ENCODE measurements at regions not wholly inside any gene's neighbourhood (a gene's known extent, or its start where the extent isn't known, plus 50 kb on each side); places are given as distances from the start of the nearest gene placed in this dataset.

DNA sequence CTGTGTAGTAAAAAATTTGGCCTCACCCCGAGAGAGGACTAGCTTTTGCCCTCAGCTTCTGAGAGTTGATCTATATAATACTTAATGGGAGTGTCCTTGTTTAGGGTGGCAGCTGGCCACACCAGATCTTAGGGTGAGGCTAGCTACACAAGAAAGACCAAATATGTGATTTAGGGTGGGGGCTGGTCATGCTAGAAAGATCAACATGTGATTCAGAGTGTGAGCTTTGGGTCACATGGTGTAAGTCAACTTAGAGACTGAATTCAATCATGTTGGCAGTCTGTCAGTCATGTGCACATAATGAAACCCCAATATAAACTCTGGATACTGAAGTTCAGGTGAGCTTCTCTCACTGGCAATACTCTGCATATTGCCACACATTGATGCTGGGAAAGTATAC lies 120.7 kb upstream of the DAZL start:
- Mint-ChIP-seq H3K27ac (no peak overlapping the region), H3K9me3 (peaks cover 5% of the 10 kb centered on the region), H3K36me3 (ENCODE audit: low read depth) (no peaks in the 10 kb centered on the region), H3K4me1 (ENCODE audit: low read depth) (no peaks in the 10 kb centered on the region), H3K4me3 (no peak overlapping the region), H3K27me3 (no peaks in the 10 kb centered on the region)
- Histone ChIP-seq H3K27ac (ENCODE audit: low read depth in 1 of 2, low read length in 2 of 2) (no peak overlapping the region), H3K36me3 (ENCODE audit: insufficient read depth, low read length) (no peaks in the 10 kb centered on the region), H3K4me3 (ENCODE audit: low read length) (no peak overlapping the region), H3K9me3 (ENCODE audit: control insufficient read depth in 1 of 2, insufficient read depth in 1 of 2, low read length in 2 of 2) (peaks cover 0 to 13% of the 10 kb centered on the region in 2 experiments), H3K4me1 (ENCODE audit: insufficient read depth, low read length) (no peaks in the 10 kb centered on the region), H3K27me3 (ENCODE audit: control insufficient read depth in 1 of 2, insufficient read depth in 2 of 2, low read length in 2 of 2) (no peaks in the 10 kb centered on the region)
- intact Hi-C loops (cut with DNase I, micrococcal nuclease), result no loop called here
- ChIA-PET CTCF (no interaction called here), POLR2A (no interaction called here)
- TF ChIP-seq, protein P1, sequence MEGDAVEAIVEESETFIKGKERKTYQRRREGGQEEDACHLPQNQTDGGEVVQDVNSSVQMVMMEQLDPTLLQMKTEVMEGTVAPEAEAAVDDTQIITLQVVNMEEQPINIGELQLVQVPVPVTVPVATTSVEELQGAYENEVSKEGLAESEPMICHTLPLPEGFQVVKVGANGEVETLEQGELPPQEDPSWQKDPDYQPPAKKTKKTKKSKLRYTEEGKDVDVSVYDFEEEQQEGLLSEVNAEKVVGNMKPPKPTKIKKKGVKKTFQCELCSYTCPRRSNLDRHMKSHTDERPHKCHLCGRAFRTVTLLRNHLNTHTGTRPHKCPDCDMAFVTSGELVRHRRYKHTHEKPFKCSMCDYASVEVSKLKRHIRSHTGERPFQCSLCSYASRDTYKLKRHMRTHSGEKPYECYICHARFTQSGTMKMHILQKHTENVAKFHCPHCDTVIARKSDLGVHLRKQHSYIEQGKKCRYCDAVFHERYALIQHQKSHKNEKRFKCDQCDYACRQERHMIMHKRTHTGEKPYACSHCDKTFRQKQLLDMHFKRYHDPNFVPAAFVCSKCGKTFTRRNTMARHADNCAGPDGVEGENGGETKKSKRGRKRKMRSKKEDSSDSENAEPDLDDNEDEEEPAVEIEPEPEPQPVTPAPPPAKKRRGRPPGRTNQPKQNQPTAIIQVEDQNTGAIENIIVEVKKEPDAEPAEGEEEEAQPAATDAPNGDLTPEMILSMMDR (IDR thresholded peaks at IDR 0.05), result no peak
- ATAC-seq (ENCODE audit: poor library complexity) (no peak), DNase-seq (no peak)

DNA sequence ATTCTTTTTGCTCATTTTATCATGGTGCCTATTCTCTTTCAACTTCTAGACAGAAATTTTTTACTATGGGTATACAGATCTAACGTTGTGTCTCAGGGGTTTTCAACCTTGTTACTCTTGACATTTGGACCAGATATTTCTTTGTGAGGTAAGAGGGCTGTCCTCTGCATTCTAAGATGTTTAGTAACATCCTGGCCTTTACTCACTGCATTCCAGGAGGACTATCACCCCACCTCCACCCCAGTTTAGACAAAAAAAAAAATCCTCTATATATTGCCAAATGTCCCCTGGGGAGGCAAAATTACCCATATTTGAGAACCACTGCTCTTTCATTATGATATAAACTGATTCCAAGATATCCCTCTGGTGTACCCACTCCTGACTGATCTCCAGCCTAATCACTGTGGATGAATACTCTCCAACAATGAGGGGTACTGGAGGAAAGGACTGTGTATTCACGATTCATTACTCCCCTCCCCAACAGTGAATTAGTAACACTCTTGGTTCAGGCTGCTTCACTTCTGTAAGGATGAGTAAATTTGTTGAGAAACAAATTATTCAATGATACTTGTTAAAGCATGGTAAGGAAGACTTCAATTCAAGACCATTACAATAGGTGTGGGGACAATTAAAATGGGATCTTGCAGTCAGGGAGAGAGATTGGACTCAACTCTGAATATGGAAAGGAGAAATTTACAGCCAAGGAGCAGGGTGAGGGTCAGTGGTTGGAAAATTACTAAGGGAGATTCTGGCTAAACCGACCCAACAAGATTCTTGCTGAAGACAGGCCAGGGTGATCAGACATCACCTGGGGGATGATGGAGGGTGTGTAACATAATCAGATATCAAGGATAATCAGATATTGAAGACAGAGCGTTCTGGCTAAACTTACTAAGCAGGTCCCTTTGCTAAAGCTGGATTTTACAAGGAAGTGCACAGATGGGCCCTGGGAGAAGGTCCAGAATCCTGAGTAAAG lies 123.8 kb upstream of the DAZL start:
- ATAC-seq (ENCODE audit: poor library complexity), result no peak
- ChIA-PET CTCF (no interaction called here), POLR2A (no interaction called here)
- Histone ChIP-seq H3K27me3 (ENCODE audit: control insufficient read depth in 1 of 2, insufficient read depth in 2 of 2, low read length in 2 of 2) (no peaks in the 10 kb centered on the region), H3K4me1 (ENCODE audit: insufficient read depth, low read length) (no peaks in the 10 kb centered on the region), H3K27ac (ENCODE audit: low read depth in 1 of 2, low read length in 2 of 2) (no peak overlapping the region), H3K4me3 (ENCODE audit: low read length) (no peak overlapping the region), H3K9me3 (ENCODE audit: control insufficient read depth in 1 of 2, insufficient read depth in 1 of 2, low read length in 2 of 2) (peaks cover 0 to 13% of the 10 kb centered on the region in 2 experiments), H3K36me3 (ENCODE audit: insufficient read depth, low read length) (no peaks in the 10 kb centered on the region)
- H3K27me3 Mint-ChIP-seq, result no peaks in the 10 kb centered on the region
- H3K4me1 Mint-ChIP-seq (ENCODE audit: low read depth), result no peaks in the 10 kb centered on the region
- TF ChIP-seq, protein P1 (IDR thresholded peaks at IDR 0.05), result no peak
- intact Hi-C loops (cut with DNase I, micrococcal nuclease), result no loop called here
- no peak for DNase-seq
- H3K4me3 Mint-ChIP-seq, result no peak overlapping the region
- H3K27ac Mint-ChIP-seq, result no peak overlapping the region
- peaks cover 18% of the 10 kb centered on the region for H3K9me3 Mint-ChIP-seq
- peaks cover 7% of the 10 kb centered on the region for H3K36me3 Mint-ChIP-seq (ENCODE audit: low read depth)

DNA sequence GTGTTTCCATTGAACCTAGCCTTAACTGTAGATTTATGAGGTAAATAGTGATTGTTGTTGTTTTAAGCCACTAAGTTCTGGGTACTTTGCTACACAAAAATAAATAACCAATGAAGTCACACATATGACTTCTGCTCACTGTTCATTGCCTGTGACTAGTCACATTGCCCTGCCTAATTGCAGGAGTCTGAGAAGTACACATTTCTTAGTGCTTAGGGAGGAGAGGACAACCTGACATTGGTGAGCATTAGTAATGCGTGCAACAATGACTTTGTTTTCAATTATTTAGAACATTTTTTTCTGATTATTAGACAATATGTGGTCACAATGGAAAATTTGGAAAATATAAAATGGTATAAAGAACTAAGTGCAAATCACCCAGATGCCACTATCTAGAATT lies 133.2 kb upstream of the DAZL start:
- intact Hi-C loops (cut with DNase I, micrococcal nuclease), result no loop called here
- ATAC-seq (ENCODE audit: poor library complexity) (no peak), DNase-seq (no peak)
- TF ChIP-seq, protein P1 (IDR thresholded peaks at IDR 0.05), result no peak
- peaks cover 4% of the 10 kb centered on the region for H3K36me3 Mint-ChIP-seq (ENCODE audit: low read depth)
- H3K27ac Mint-ChIP-seq, result no peak overlapping the region
- no peak overlapping the region for H3K4me3 Mint-ChIP-seq
- no peaks in the 10 kb centered on the region for H3K4me1 ChIP-seq (ENCODE audit: insufficient read depth, low read length)
- no peaks in the 10 kb centered on the region for H3K27me3 Mint-ChIP-seq
- H3K4me1 Mint-ChIP-seq (ENCODE audit: low read depth), result no peaks in the 10 kb centered on the region
- H3K27me3 ChIP-seq (ENCODE audit: control insufficient read depth in 1 of 2, insufficient read depth in 2 of 2, low read length in 2 of 2), result no peaks in the 10 kb centered on the region
- H3K36me3 ChIP-seq (ENCODE audit: insufficient read depth, low read length), result no peaks in the 10 kb centered on the region
- H3K9me3 Mint-ChIP-seq, result peaks cover 16% of the 10 kb centered on the region
- no peaks in the 10 kb centered on the region for H3K9me3 ChIP-seq (ENCODE audit: control insufficient read depth in 1 of 2, insufficient read depth in 1 of 2, low read length in 2 of 2)
- ChIA-PET POLR2A (no interaction called here), CTCF (no interaction called here)
- H3K4me3 ChIP-seq (ENCODE audit: low read length), result no peak overlapping the region
- H3K27ac ChIP-seq (ENCODE audit: low read depth in 1 of 2, low read length in 2 of 2), result no peak overlapping the region
